T-cell (primary cell): ENCODE measurements at regions not wholly inside any gene's neighbourhood (a gene's known extent, or its start where the extent isn't known, plus 50 kb on each side); places are given as distances from the start of the nearest gene placed in this dataset.

Experiments used
- ATAC-seq, 4 experiments: fragments of 200-7000 bp in 3 of 4; fragments of 150-1000 bp in 1 of 4; cut with Tn5 transposase; replicated peaks in 1 of 4; 1 replicate in 3 of 4; 2 replicates in 1 of 4; pipeline ENCODE4 v1.10.0; 2021; ENCODE audit warnings: moderate library complexity in 3 of 4, mild to moderate bottlenecking in 2 of 4, moderate number of reproducible peaks in 1 of 4
- CTCF ChIA-PET, 2 donors: fragments of 300-600 bp; sonication (Branson Sonifier 250); formaldehyde crosslinking; loops; one replicate each; lab custom pipeline; 2022; ENCODE audit warnings: antibody characterized with exemption in 2 of 2; lab: Charles Lee
- POLR2A ChIA-PET, 2 donors: fragments of 300-600 bp; sonication (Branson Sonifier 250); formaldehyde crosslinking; loops; one replicate each; lab custom pipeline; 2022; ENCODE audit warnings: antibody characterized with exemption in 2 of 2; lab: Charles Lee
- DNase-seq, 35 experiments: peaks; one replicate each; pipeline versions ENCODE4 v3.0.0 to v3.0.0-alpha.2; 2013 to 2023
- H3K27ac ChIP-seq: one replicate; pipeline ENCODE4 v1.5.1; 2013; ENCODE audit warnings: low read length
- H3K27me3 ChIP-seq, 2 experiments: replicated peaks in 1 of 2; 1 replicate in 1 of 2; 2 replicates in 1 of 2; pipeline versions ENCODE4 v1.6.1 to v1.7.0; 2013; ENCODE audit warnings: low read length in 1 of 2, mixed read lengths in 1 of 2; ENCODE audit not compliant: control insufficient read depth in 2 of 2, insufficient read depth in 2 of 2; ENCODE audit errors: extremely low read depth in 1 of 2
- H3K36me3 ChIP-seq, 2 donors: 1 replicate in 1 of 2; 2 replicates in 1 of 2; pipeline versions ENCODE4 v1.6.1 to v1.7.0; 2013; ENCODE audit warnings: low read length in 1 of 2; ENCODE audit not compliant: control insufficient read depth in 2 of 2, insufficient read depth in 1 of 2; ENCODE audit errors: extremely low read depth in 1 of 2
- H3K4me1 ChIP-seq, 2 experiments: 1 replicate in 1 of 2; 2 replicates in 1 of 2; pipeline versions ENCODE4 v1.6.1 to v1.7.0; 2013; ENCODE audit warnings: low read length in 2 of 2, mixed read lengths in 1 of 2; ENCODE audit not compliant: insufficient read depth in 2 of 2, control insufficient read depth in 1 of 2; ENCODE audit errors: extremely low read depth in 1 of 2
- H3K4me3 ChIP-seq, 2 donors: 1 replicate in 1 of 2; 2 replicates in 1 of 2; pipeline versions ENCODE4 v1.5.1 to v1.7.0; 2013; ENCODE audit warnings: mild to moderate bottlenecking in 2 of 2, low read length in 1 of 2, moderate library complexity in 1 of 2; ENCODE audit not compliant: control insufficient read depth in 1 of 2; ENCODE audit errors: extremely low read depth in 1 of 2
- H3K9me3 ChIP-seq: 2 replicates; pipeline ENCODE4 v1.7.0; 2013
- H3K27ac Mint-ChIP-seq, 2 donors: one replicate each; pipeline ENCODE4 v1.8.0; 2020 to 2021; ENCODE audit warnings: mild to moderate bottlenecking in 2 of 2, mixed read lengths in 2 of 2
- H3K27me3 Mint-ChIP-seq, 2 donors: one replicate each; pipeline ENCODE4 v1.8.0; 2021 to 2022; ENCODE audit warnings: mixed read lengths in 2 of 2
- H3K36me3 Mint-ChIP-seq: one replicate; pipeline ENCODE4 v1.8.0; 2021; ENCODE audit warnings: mixed read lengths
- H3K4me1 Mint-ChIP-seq, 3 donors: one replicate each; pipeline ENCODE4 v1.8.0; 2020 to 2022; ENCODE audit warnings: mixed read lengths in 3 of 3, mild to moderate bottlenecking in 1 of 3
- H3K4me3 Mint-ChIP-seq, 3 donors: one replicate each; pipeline ENCODE4 v1.8.0; 2020 to 2022; ENCODE audit warnings: mild to moderate bottlenecking in 3 of 3, mixed read lengths in 3 of 3, moderate library complexity in 3 of 3
- H3K9me3 Mint-ChIP-seq, 3 donors: one replicate each; pipeline ENCODE4 v1.8.0; 2020 to 2022; ENCODE audit warnings: mixed read lengths in 3 of 3
- WGBS: methylation state at CpG from one replicate; pipeline ENCODE4 v1.1.5; 2013; ENCODE audit warnings: missing lambda C conversion rate; ENCODE audit not compliant: insufficient coverage; 5-methylcytosine and 5-hydroxymethylcytosine counted together

GRCh38 chrX:149205081-149205480 lies 300.0 kb downstream of the IDS start:
- no peaks in the 10 kb centered on the region for H3K9me3 ChIP-seq
- Mint-ChIP-seq H3K9me3 (no peaks in the 10 kb centered on the region), H3K27ac (no peak overlapping the region), H3K4me3 (no peak overlapping the region), H3K4me1 (peaks cover 0 to 5% (median 0%) of the 10 kb centered on the region in 3 donors), H3K36me3 (no peaks in the 10 kb centered on the region), H3K27me3 (peaks cover 2 to 19% of the 10 kb centered on the region in 2 donors)
- no peaks in the 10 kb centered on the region for H3K36me3 ChIP-seq
- H3K27me3 ChIP-seq = no peaks in the 10 kb centered on the region
- DNase-seq = no peak
- no peaks in the 10 kb centered on the region for H3K4me1 ChIP-seq
- no peak overlapping the region for H3K27ac ChIP-seq
- CTCF ChIA-PET = no interaction called here
- POLR2A ChIA-PET = no interaction called here
- no CpG with 5 or more reads among the region's 3 CpGs for WGBS
- no peak for ATAC-seq
- H3K4me3 ChIP-seq = no peak overlapping the region

GRCh38 chrX:149199734-149200133 lies 305.4 kb downstream of the IDS start:
- H3K27ac ChIP-seq = no peak overlapping the region
- ChIA-PET POLR2A (no interaction called here), CTCF (no interaction called here)
- H3K4me3 ChIP-seq = no peak overlapping the region
- DNase-seq (no peak), ATAC-seq (no peak)
- WGBS = 80% methylated on average over 1 of the region's 4 CpGs
- H3K9me3 ChIP-seq = no peaks in the 10 kb centered on the region
- H3K4me1 Mint-ChIP-seq = no peaks in the 10 kb centered on the region
- no peaks in the 10 kb centered on the region for H3K27me3 ChIP-seq
- peaks cover 2 to 10% of the 10 kb centered on the region in 2 donors for H3K27me3 Mint-ChIP-seq
- H3K4me1 ChIP-seq = no peaks in the 10 kb centered on the region
- H3K36me3 ChIP-seq = no peaks in the 10 kb centered on the region
- no peaks in the 10 kb centered on the region for H3K36me3 Mint-ChIP-seq
- no peak overlapping the region for H3K4me3 Mint-ChIP-seq
- H3K27ac Mint-ChIP-seq = no peak overlapping the region
- H3K9me3 Mint-ChIP-seq = peaks cover 0 to 6% (median 3%) of the 10 kb centered on the region in 3 donors

- 95% methylated on average over 4 of the region's 11 CpGs for WGBS
- H3K9me3 Mint-ChIP-seq = peaks cover 0 to 6% (median 3%) of the 10 kb centered on the region in 3 donors
- Histone ChIP-seq H3K4me1 (no peaks in the 10 kb centered on the region), H3K36me3 (no peaks in the 10 kb centered on the region), H3K27ac (no peak overlapping the region), H3K27me3 (no peaks in the 10 kb centered on the region), H3K4me3 (no peak overlapping the region), H3K9me3 (no peaks in the 10 kb centered on the region)
- no peak for ATAC-seq
- H3K27me3 Mint-ChIP-seq = peaks cover 1 to 9% of the 10 kb centered on the region in 2 donors
- no peak overlapping the region for H3K4me3 Mint-ChIP-seq
- POLR2A ChIA-PET = no interaction called here
- CTCF ChIA-PET = no interaction called here
- no peak for DNase-seq
- no peak overlapping the region for H3K27ac Mint-ChIP-seq
- no peaks in the 10 kb centered on the region for H3K4me1 Mint-ChIP-seq
- H3K36me3 Mint-ChIP-seq = no peaks in the 10 kb centered on the region
These were observed 305.9 kb downstream of the IDS start for GRCh38 chrX:149198980-149199732.

DNA sequence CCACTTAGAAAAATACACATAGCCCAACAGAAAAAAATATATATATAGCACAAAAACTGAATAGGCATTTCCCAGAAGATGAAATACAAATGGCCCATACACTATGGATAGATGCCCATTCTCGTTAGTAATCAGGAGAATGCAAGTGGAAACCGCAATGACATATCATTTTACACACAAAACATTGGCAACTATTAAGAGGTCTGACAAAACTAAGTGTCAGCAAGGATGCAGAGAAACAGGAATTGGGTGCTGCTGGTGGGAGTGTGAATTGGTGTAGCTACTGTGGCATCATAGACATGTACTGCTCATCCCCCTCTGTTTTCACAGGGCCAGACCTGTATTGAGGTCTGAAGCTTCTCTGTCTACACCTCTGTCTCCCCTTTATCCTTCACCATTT lies 320.0 kb downstream of the IDS start:
- no CpG with 5 or more reads among the region's 2 CpGs for WGBS
- Mint-ChIP-seq H3K9me3 (no peaks in the 10 kb centered on the region), H3K4me1 (no peaks in the 10 kb centered on the region), H3K36me3 (no peaks in the 10 kb centered on the region), H3K4me3 (no peak overlapping the region), H3K27me3 (peaks cover 0 to 15% of the 10 kb centered on the region in 2 donors), H3K27ac (no peak overlapping the region)
- Histone ChIP-seq H3K9me3 (no peaks in the 10 kb centered on the region), H3K36me3 (no peaks in the 10 kb centered on the region), H3K4me3 (no peak overlapping the region), H3K27ac (no peak overlapping the region), H3K4me1 (no peaks in the 10 kb centered on the region), H3K27me3 (no peaks in the 10 kb centered on the region)
- no peak for ATAC-seq
- ChIA-PET CTCF (no interaction called here), POLR2A (no interaction called here)
- DNase-seq = no peak

DNA sequence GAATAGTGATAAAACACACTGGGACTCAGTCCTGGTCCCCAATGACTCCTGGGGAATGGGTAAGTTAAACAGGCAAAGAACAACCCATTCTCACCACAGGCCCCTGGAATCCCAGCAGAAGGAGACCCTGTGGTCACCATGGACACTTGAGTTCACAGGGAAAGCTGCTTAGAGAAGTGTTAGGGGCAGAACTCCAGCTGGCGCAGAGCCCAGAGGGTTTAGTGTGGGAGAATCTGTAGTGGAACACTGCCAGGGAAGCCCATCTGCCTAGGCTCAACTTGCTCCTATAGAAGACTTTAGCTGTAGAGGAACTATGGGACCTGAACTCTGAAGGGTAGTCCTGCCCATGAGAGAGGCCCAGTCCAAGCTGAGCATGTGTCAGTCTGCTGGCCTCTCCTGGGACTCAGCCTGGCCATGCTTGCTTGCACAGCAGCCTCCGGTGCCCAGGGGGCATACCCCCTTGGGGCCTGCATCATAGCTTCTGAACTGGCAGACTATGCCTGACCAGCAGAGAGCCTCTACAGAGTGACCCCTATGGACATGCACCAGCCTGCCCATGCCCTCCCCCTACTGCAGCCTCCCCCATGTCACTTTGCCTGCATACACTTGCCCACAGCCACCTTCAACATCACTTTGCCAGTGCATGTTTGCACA lies 343.5 kb downstream of the IDS start:
- DNase-seq (no peak), ATAC-seq (no peak)
- H3K36me3 ChIP-seq = no peaks in the 10 kb centered on the region
- H3K27ac Mint-ChIP-seq = no peak overlapping the region
- CTCF ChIA-PET = no interaction called here
- no peak overlapping the region for H3K4me3 ChIP-seq
- POLR2A ChIA-PET = no interaction called here
- WGBS = no CpG with 5 or more reads among the region's 2 CpGs
- no peaks in the 10 kb centered on the region for H3K4me1 ChIP-seq
- H3K27me3 Mint-ChIP-seq = peaks cover 10 to 42% of the 10 kb centered on the region in 2 donors
- H3K27ac ChIP-seq = no peak overlapping the region
- no peaks in the 10 kb centered on the region for H3K9me3 ChIP-seq
- no peaks in the 10 kb centered on the region for H3K9me3 Mint-ChIP-seq
- H3K36me3 Mint-ChIP-seq = no peaks in the 10 kb centered on the region
- H3K27me3 ChIP-seq = no peaks in the 10 kb centered on the region
- H3K4me3 Mint-ChIP-seq = no peak overlapping the region
- H3K4me1 Mint-ChIP-seq = no peaks in the 10 kb centered on the region

- Histone ChIP-seq H3K36me3 (no peaks in the 10 kb centered on the region), H3K4me1 (no peaks in the 10 kb centered on the region), H3K27ac (no peak overlapping the region), H3K9me3 (no peaks in the 10 kb centered on the region), H3K4me3 (no peak overlapping the region), H3K27me3 (no peaks in the 10 kb centered on the region)
- ChIA-PET POLR2A (no interaction called here), CTCF (no interaction called here)
- H3K4me1 Mint-ChIP-seq = no peaks in the 10 kb centered on the region
- WGBS = no CpG with 5 or more reads among the region's 1 CpG
- H3K27ac Mint-ChIP-seq = no peak overlapping the region
- no peak overlapping the region for H3K4me3 Mint-ChIP-seq
- no peaks in the 10 kb centered on the region for H3K36me3 Mint-ChIP-seq
- ATAC-seq (no peak), DNase-seq (no peak)
- no peaks in the 10 kb centered on the region for H3K9me3 Mint-ChIP-seq
- peaks cover 10 to 26% of the 10 kb centered on the region in 2 donors for H3K27me3 Mint-ChIP-seq
These were observed 347.1 kb downstream of the IDS start for GRCh38 chrX:149157976-149158375.
